ENCODE measurements at regions not wholly inside any gene's neighbourhood (a gene's known extent, or its start where the extent isn't known, plus 50 kb on each side); places are given as distances from the start of the nearest gene placed in this dataset.
A peak's percentile ranks its signal among the peaks of the same experiment; 100 is the strongest.

DNA sequence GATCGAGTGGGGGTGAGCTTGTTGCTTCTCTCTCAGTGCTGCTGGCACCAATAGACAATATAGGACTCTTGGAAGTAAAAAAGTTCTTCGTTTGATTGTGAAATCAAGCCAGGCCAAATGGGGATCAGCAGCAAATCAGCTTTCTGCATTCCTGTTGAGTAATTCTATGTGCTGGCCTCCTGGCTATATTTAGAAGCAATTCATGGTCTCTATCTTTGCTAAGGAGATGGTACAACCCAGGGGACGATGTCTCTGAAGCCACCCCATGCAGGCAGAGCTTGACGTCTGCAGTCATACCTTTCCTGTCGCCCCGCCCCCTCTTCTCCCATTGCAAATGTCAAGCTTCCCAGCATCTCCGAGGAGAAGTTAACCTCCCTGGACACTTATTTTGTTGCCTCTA, 199.1 kb downstream of the SCP2D1 start:
- TF ChIP-seq, protein P1, sequence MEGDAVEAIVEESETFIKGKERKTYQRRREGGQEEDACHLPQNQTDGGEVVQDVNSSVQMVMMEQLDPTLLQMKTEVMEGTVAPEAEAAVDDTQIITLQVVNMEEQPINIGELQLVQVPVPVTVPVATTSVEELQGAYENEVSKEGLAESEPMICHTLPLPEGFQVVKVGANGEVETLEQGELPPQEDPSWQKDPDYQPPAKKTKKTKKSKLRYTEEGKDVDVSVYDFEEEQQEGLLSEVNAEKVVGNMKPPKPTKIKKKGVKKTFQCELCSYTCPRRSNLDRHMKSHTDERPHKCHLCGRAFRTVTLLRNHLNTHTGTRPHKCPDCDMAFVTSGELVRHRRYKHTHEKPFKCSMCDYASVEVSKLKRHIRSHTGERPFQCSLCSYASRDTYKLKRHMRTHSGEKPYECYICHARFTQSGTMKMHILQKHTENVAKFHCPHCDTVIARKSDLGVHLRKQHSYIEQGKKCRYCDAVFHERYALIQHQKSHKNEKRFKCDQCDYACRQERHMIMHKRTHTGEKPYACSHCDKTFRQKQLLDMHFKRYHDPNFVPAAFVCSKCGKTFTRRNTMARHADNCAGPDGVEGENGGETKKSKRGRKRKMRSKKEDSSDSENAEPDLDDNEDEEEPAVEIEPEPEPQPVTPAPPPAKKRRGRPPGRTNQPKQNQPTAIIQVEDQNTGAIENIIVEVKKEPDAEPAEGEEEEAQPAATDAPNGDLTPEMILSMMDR (conservative IDR thresholded peaks at IDR 0.05), result no peak
- TF ChIP-seq ZFX (IDR thresholded peaks at IDR 0.05), result no peak
- H3K27ac ChIP-seq, result no peak overlapping the region

DNA sequence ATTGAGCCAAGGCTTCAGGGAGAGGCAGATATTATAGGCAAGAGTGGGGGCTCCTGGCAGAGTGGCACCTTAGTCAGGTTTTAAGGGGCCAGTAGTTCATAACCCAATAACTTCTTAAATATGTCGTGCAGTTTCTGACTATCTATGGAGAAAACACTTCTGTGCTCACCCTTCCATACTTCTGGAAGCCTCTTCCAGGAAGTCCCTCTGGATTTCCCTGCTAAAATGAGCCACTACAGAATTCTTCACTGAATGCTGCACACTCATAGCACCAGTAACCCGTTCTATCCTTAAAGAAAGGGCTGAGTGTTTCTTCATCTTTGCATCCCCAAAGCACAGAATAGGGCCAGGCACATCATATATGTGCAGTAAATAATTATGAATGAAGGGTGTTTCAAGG, 198.5 kb upstream of the SLC24A3 start:
- TF ChIP-seq, protein P1 (conservative IDR thresholded peaks at IDR 0.05), result no peak
- no peak for TF ChIP-seq ZFX (IDR thresholded peaks at IDR 0.05)
- no peak overlapping the region for H3K27ac ChIP-seq

DNA sequence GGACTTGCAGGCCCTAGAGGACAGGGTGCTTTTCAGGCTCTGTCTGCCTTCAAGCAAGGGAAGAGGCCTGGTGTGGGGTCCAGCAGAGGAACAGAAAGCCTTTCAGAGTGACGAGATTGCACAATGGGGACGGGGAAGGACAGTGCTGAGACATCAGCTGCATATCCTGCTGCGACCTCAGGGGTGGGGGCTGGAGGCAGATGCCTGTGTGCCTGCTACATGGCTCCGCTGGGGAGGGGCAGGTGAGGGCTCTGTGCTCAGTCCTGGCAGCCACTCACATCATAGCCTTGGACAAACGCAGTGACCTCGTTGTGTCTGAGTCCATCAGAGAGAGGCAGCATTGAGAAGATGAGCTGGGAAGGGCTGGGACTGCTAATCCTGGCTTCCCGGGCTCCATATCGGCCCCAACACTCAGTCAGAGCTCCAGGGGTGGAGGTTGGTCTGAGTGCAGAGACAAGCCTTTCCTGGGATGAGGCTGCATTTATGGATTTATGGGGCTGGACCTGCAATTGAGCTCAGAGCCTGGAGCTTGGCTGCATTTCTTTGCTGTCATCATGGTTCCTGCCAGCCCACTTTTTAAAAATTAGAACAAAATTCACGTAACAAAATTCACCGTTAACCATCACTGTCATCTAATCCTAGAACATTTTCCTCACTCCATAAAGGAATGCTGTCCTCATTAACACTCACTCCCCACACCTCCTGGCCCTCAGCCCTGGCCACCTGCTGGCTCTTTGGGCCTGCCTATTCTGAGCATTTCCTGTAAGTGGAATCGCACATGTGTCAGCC, 196.9 kb upstream of the SLC24A3 start:
- no peak overlapping the region for H3K27ac ChIP-seq
- TF ChIP-seq, protein P1 (conservative IDR thresholded peaks at IDR 0.05), result no peak
- TF ChIP-seq ZFX (IDR thresholded peaks at IDR 0.05), result no peak

DNA sequence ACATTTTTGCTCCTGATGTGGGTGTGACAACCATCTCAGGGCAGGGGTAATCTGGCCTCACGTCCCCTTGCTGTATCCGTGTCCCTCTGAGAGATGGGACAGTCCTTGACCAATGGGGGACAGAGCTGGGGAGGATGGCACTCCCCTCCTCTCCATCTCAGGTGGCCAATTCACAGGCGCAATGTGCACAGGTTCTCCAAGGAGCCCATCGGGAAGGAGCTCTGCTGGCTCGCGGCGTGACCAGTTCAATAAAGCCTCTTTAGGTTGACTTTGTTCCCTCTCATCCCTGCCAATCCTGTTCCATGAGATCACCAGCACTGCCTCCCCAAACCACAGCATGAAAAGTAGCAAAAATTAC, 196.3 kb upstream of the SLC24A3 start:
- no peak overlapping the region for H3K27ac ChIP-seq
- TF ChIP-seq, protein P1 (conservative IDR thresholded peaks at IDR 0.05), result no peak
- TF ChIP-seq ZFX (IDR thresholded peaks at IDR 0.05), result no peak

DNA sequence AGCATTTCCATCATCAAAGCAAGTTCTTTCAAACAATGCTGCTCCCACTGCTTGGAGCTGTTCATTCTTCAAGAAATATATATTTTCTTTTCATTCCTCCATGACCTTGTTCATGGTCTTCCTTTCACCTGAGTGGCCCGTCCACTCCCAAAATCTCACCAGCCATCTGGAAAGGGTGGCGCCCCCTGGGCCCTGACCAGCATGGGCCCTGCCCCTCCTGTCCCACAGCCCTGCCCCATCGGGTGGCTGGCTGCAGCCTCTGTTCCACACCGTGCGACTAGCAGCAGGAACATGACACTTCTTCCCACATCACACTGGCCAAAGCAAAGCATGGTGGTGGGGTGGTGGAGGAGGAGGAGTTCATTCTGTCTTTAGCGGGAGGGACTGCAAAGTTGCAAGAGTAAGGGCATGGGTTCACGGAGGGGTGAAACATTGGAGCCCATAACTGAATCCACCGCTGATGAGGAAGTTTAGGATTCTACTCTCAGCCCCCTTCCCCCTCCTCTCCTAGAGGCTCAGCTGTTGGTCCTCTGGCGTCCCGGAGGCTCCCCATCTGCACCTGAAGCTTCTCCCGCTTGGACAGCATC, 195.2 kb upstream of the SLC24A3 start:
- no peak for TF ChIP-seq ZFX (IDR thresholded peaks at IDR 0.05)
- H3K27ac ChIP-seq, result no peak overlapping the region

DNA sequence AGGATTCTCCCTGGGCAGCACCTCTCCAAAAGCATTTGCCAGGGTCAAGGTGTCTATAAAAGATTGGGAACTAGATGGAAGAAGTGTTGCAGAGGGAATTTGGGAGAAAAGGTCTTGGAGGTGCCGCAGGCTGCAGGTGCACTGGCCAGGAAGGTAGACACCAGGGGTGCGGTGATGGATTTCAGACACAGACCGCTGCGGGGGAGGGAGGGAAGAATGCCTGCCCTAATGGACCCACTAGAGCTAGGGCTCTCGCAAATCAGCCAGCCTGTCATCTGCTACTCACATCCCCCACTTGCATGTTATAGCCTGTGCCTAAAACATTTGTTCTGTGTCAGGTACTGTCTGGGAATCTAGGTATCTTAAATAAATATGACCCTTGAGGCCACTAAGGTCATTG, 193.6 kb upstream of the SLC24A3 start:
- H3K27ac ChIP-seq, result no peak overlapping the region
- no peak for TF ChIP-seq ZFX (IDR thresholded peaks at IDR 0.05)
- TF ChIP-seq, protein P1 (conservative IDR thresholded peaks at IDR 0.05), result no peak

DNA sequence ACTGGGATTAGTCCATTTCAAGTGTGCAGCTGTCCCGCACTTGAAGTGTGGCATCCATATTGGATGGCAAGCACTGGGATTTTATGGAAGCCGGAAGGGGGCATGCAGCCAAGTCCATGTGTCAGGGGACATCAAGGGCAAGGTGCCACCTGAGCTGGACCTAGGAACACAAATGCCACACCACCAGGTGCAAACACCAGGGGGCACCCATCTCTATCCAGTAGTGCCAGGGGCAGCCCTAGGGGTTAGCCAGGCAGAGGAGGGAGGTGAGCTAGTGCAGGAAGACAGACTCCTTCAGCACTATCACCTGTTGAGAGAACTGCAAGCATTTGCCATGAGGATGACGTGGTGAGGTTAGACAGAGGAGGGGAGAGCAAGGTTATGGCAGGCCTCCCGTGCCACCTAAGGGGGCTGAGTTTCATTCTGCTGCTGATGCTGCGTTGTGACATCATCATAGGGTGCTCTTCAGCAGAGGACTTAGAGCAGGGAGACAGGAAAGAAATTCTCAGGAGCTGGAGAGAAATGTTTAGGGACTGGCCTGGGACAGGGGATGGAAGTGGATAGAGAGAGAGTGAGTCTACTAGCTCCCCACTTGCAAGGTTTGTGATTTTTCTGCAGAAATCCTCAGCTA, 192.6 kb upstream of the SLC24A3 start:
- no peak overlapping the region for H3K27ac ChIP-seq
- TF ChIP-seq ZFX (IDR thresholded peaks at IDR 0.05), result no peak
- TF ChIP-seq, protein P1 (conservative IDR thresholded peaks at IDR 0.05), result peak; percentile 20

All from C4-2B (cell line).